ENCODE measurements at regions not wholly inside any gene's neighbourhood (a gene's known extent, or its start where the extent isn't known, plus 50 kb on each side); places are given as distances from the start of the nearest gene placed in this dataset.

- ATAC-seq, result no peak
Measured at GRCh38 chr4:176549161-176549865, 229.5 kb downstream of the SPCS3 start.

DNA sequence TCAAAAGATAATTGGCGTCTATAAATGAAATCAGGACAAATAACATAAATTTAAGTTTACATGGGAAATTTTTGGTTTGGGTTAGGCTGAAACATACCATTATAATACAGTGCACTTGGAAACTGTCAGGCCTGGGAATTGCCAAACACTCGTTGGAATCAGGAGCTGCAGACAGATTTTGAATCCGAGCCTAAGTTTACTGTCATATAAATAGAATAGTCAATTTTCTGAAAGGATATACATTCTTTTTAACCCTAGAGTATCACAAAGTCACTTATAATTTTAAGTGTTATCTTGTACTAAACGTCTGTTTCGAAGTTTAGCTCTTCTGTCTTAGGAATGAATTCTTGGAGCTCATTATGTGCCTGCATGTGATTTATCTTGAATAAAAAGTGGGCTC is 234.1 kb downstream of the VEGFC start:
- Mint-ChIP-seq H3K4me1 (no peaks in the 10 kb centered on the region), H3K9me3 (no peaks in the 10 kb centered on the region), H3K4me3 (no peak overlapping the region), H3K27ac (no peak overlapping the region), H3K36me3 (ENCODE audit: low read depth) (no peaks in the 10 kb centered on the region), H3K27me3 (no peaks in the 10 kb centered on the region)
- no peak for ATAC-seq
- DNase-seq, result no peak

More at GRCh38 chr4:176549161-176549865, 229.5 kb downstream of the SPCS3 start:
- no peak overlapping the region for H3K27ac Mint-ChIP-seq
- peaks cover 11% of the 10 kb centered on the region for H3K9me3 Mint-ChIP-seq
- H3K4me3 Mint-ChIP-seq, result no peak overlapping the region
- no peaks in the 10 kb centered on the region for H3K27me3 Mint-ChIP-seq
- no peak for DNase-seq
- no peaks in the 10 kb centered on the region for H3K4me1 Mint-ChIP-seq
- H3K36me3 Mint-ChIP-seq (ENCODE audit: low read depth), result no peaks in the 10 kb centered on the region

GRCh38 chr4:176561368-176561767 is 231.4 kb downstream of the VEGFC start:
- H3K9me3 Mint-ChIP-seq, result no peaks in the 10 kb centered on the region
- DNase-seq (no peak), ATAC-seq (no peak)
- H3K27ac Mint-ChIP-seq, result no peak overlapping the region
- H3K36me3 Mint-ChIP-seq (ENCODE audit: low read depth), result no peaks in the 10 kb centered on the region
- H3K4me3 Mint-ChIP-seq, result no peak overlapping the region
- no peaks in the 10 kb centered on the region for H3K27me3 Mint-ChIP-seq
- H3K4me1 Mint-ChIP-seq, result no peaks in the 10 kb centered on the region

- no peaks in the 10 kb centered on the region for H3K4me1 Mint-ChIP-seq
- H3K36me3 Mint-ChIP-seq (ENCODE audit: low read depth), result no peaks in the 10 kb centered on the region
- ATAC-seq (no peak), DNase-seq (no peak)
- H3K27ac Mint-ChIP-seq, result no peak overlapping the region
- H3K4me3 Mint-ChIP-seq, result no peak overlapping the region
- H3K9me3 Mint-ChIP-seq, result no peaks in the 10 kb centered on the region
- no peaks in the 10 kb centered on the region for H3K27me3 Mint-ChIP-seq
Measured at GRCh38 chr4:176563591-176563990, 229.1 kb downstream of the VEGFC start.

GRCh38 chr4:176565049-176565448 is 227.7 kb downstream of the VEGFC start:
- Mint-ChIP-seq H3K27me3 (no peaks in the 10 kb centered on the region), H3K4me1 (no peaks in the 10 kb centered on the region), H3K4me3 (no peak overlapping the region), H3K9me3 (no peaks in the 10 kb centered on the region), H3K27ac (no peak overlapping the region), H3K36me3 (ENCODE audit: low read depth) (no peaks in the 10 kb centered on the region)
- no peak for ATAC-seq
- no peak for DNase-seq

- no peaks in the 10 kb centered on the region for H3K4me1 Mint-ChIP-seq
- H3K9me3 Mint-ChIP-seq, result no peaks in the 10 kb centered on the region
- DNase-seq (no peak), ATAC-seq (no peak)
- no peaks in the 10 kb centered on the region for H3K27me3 Mint-ChIP-seq
- H3K27ac Mint-ChIP-seq, result no peak overlapping the region
- H3K4me3 Mint-ChIP-seq, result no peak overlapping the region
- H3K36me3 Mint-ChIP-seq (ENCODE audit: low read depth), result no peaks in the 10 kb centered on the region
Measured at GRCh38 chr4:176566769-176567168, 226.0 kb downstream of the VEGFC start.

GRCh38 chr4:176568238-176568637 is 224.5 kb downstream of the VEGFC start:
- H3K27me3 Mint-ChIP-seq, result no peaks in the 10 kb centered on the region
- no peaks in the 10 kb centered on the region for H3K36me3 Mint-ChIP-seq (ENCODE audit: low read depth)
- DNase-seq (no peak), ATAC-seq (no peak)
- no peaks in the 10 kb centered on the region for H3K9me3 Mint-ChIP-seq
- no peak overlapping the region for H3K27ac Mint-ChIP-seq
- no peak overlapping the region for H3K4me3 Mint-ChIP-seq
- H3K4me1 Mint-ChIP-seq, result no peaks in the 10 kb centered on the region

- Mint-ChIP-seq H3K4me3 (no peak overlapping the region), H3K36me3 (ENCODE audit: low read depth) (no peaks in the 10 kb centered on the region), H3K27ac (no peak overlapping the region)
Measured at GRCh38 chr4:176569301-176569700, 223.4 kb downstream of the VEGFC start.

GRCh38 chr4:176571206-176571605 is 221.5 kb downstream of the VEGFC start:
- Mint-ChIP-seq H3K27ac (no peak overlapping the region), H3K27me3 (no peaks in the 10 kb centered on the region), H3K4me1 (no peaks in the 10 kb centered on the region), H3K36me3 (ENCODE audit: low read depth) (no peaks in the 10 kb centered on the region), H3K4me3 (no peak overlapping the region), H3K9me3 (peaks cover 3% of the 10 kb centered on the region)
- ATAC-seq, result no peak
- no peak for DNase-seq

More at GRCh38 chr4:176569301-176569700, 223.4 kb downstream of the VEGFC start:
- no peaks in the 10 kb centered on the region for H3K9me3 Mint-ChIP-seq
- DNase-seq (no peak), ATAC-seq (no peak)
- H3K27me3 Mint-ChIP-seq, result no peaks in the 10 kb centered on the region
- H3K4me1 Mint-ChIP-seq, result no peaks in the 10 kb centered on the region

DNA sequence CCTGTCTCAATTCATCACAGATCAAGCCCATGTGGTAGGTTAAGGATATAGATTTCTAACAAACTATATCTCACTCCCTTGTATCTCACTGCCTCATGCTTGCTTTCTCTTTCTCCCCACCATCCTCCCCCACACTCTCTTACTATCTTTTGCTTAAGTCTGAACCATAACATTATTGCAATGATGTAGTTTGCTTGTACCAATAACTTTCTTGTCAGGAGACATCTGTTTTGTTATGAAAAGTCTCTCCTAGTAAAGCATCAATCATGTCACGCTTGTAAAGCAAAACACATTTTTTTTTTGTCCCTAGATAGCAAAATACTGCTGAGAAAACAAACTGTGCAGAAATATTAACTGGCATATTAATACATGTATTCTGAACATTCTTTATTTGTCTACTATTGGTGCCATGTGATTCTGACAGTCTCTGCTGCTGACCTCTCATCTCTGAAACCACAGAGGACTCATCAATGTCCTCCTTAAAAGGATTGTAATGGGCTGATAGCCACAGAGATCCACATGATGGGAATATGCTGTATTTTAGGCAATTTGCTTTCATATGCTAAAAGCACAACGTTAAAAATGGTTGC is 217.5 kb downstream of the VEGFC start:
- H3K27ac Mint-ChIP-seq, result no peak overlapping the region
- peaks cover 3% of the 10 kb centered on the region for H3K9me3 Mint-ChIP-seq

DNA sequence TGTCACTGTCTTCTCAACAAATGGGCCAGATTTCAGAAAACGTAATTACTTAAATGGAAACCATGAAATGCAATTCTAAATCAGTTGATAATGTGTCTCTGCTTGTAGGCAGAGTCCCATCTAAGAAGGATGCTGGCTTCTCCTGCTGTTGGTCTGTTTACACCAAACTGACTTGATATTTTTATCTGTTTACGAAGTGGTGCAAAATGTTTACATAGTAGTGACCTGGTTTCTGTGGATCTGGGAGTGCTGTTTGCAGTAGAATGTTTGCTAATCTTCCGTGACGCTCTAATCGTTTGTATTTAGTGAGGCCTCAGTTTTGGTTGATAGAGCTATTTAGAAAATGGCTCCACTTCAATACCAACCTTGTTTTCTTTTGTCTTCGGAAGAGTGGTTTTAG is 213.5 kb downstream of the VEGFC start:
- ATAC-seq (no peak), DNase-seq (no peak)
- no peaks in the 10 kb centered on the region for H3K4me1 Mint-ChIP-seq
- no peaks in the 10 kb centered on the region for H3K36me3 Mint-ChIP-seq (ENCODE audit: low read depth)
- H3K27ac Mint-ChIP-seq, result no peak overlapping the region
- H3K4me3 Mint-ChIP-seq, result no peak overlapping the region
- H3K27me3 Mint-ChIP-seq, result no peaks in the 10 kb centered on the region
- peaks cover 3% of the 10 kb centered on the region for H3K9me3 Mint-ChIP-seq

More for the DNA sequence above, 217.5 kb downstream of the VEGFC start:
- no peaks in the 10 kb centered on the region for H3K4me1 Mint-ChIP-seq
- ATAC-seq (no peak), DNase-seq (no peak)
- no peaks in the 10 kb centered on the region for H3K36me3 Mint-ChIP-seq (ENCODE audit: low read depth)
- H3K27me3 Mint-ChIP-seq, result no peaks in the 10 kb centered on the region
- no peak overlapping the region for H3K4me3 Mint-ChIP-seq

GRCh38 chr4:176583278-176583677 is 209.4 kb downstream of the VEGFC start:
- Mint-ChIP-seq H3K36me3 (ENCODE audit: low read depth) (no peaks in the 10 kb centered on the region), H3K27ac (no peak overlapping the region), H3K4me3 (no peak overlapping the region), H3K4me1 (no peaks in the 10 kb centered on the region), H3K27me3 (no peaks in the 10 kb centered on the region), H3K9me3 (no peaks in the 10 kb centered on the region)
- ATAC-seq, result no peak
- no peak for DNase-seq

GRCh38 chr4:176584031-176584606 is 208.6 kb downstream of the VEGFC start:
- no peaks in the 10 kb centered on the region for H3K36me3 Mint-ChIP-seq (ENCODE audit: low read depth)
- no peaks in the 10 kb centered on the region for H3K9me3 Mint-ChIP-seq
- DNase-seq (no peak), ATAC-seq (no peak)
- no peaks in the 10 kb centered on the region for H3K4me1 Mint-ChIP-seq
- no peak overlapping the region for H3K4me3 Mint-ChIP-seq
- H3K27ac Mint-ChIP-seq, result no peak overlapping the region
- H3K27me3 Mint-ChIP-seq, result no peaks in the 10 kb centered on the region

GRCh38 chr4:176587920-176588319 is 204.8 kb downstream of the VEGFC start:
- H3K4me3 Mint-ChIP-seq, result no peak overlapping the region
- ATAC-seq (no peak), DNase-seq (no peak)
- no peaks in the 10 kb centered on the region for H3K9me3 Mint-ChIP-seq
- no peaks in the 10 kb centered on the region for H3K4me1 Mint-ChIP-seq
- H3K27ac Mint-ChIP-seq, result no peak overlapping the region
- H3K36me3 Mint-ChIP-seq (ENCODE audit: low read depth), result no peaks in the 10 kb centered on the region
- no peaks in the 10 kb centered on the region for H3K27me3 Mint-ChIP-seq

DNA sequence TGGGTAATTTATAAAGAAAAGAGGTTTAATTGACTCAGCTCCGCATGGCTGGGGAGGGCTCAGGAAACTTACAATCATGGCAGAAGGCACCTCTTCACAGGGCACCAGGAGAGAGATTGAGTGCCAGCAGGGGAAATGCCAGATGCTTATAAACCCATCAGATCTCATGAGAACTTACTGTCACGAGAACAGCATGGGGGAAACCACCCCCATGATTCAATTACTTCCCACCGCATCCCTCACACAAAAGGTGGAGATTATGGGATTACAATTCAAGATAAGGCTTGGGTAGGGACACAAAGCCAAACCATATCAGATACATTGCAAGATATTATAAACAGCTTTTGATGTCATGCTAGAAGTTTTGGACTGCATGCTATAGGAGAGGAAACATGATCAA is 204.3 kb downstream of the VEGFC start:
- no peaks in the 10 kb centered on the region for H3K27me3 Mint-ChIP-seq
- ATAC-seq (no peak), DNase-seq (no peak)
- no peaks in the 10 kb centered on the region for H3K9me3 Mint-ChIP-seq
- no peak overlapping the region for H3K4me3 Mint-ChIP-seq
- no peak overlapping the region for H3K27ac Mint-ChIP-seq
- no peaks in the 10 kb centered on the region for H3K36me3 Mint-ChIP-seq (ENCODE audit: low read depth)
- no peaks in the 10 kb centered on the region for H3K4me1 Mint-ChIP-seq
